Gastrocnemius medialis (tissue), 4 donors: ENCODE measurements at regions not wholly inside any gene's neighbourhood (a gene's known extent, or its start where the extent isn't known, plus 50 kb on each side); places are given as distances from the start of the nearest gene placed in this dataset.
"Not testable (repeated sequence)": the region's sequence is repeated elsewhere in the genome, so short reads cannot be mapped to it uniquely, and the experiment has no call there.

ENCODE experiments used
- POLR2A ChIP-seq, 2 donors: fragments of 450-650 bp; IDR thresholded peaks; one replicate each; pipeline ENCODE4 v1.6.1; 2017; ENCODE audit warnings: antibody characterized with exemption in 2 of 2, mild to moderate bottlenecking in 2 of 2, moderate library complexity in 2 of 2
- TF ChIP-seq, protein P1 (sequence below), 5 experiments: fragments of 450-650 bp in 3 of 5; fragments of 200-600 bp in 2 of 5; sonication (generic) in 2 of 5; IDR thresholded peaks in 4 of 5; conservative IDR thresholded peaks in 1 of 5; 1 replicate in 4 of 5; 2 replicates in 1 of 5; pipeline ENCODE4 v1.5.1; 2016 to 2019; ENCODE audit warnings: antibody characterized with exemption in 5 of 5, mild to moderate bottlenecking in 3 of 5, moderate library complexity in 3 of 5

GRCh38 chr2:116829543-116829942 lies 984.9 kb upstream of the DDX18 start:
- TF ChIP-seq, protein P1, sequence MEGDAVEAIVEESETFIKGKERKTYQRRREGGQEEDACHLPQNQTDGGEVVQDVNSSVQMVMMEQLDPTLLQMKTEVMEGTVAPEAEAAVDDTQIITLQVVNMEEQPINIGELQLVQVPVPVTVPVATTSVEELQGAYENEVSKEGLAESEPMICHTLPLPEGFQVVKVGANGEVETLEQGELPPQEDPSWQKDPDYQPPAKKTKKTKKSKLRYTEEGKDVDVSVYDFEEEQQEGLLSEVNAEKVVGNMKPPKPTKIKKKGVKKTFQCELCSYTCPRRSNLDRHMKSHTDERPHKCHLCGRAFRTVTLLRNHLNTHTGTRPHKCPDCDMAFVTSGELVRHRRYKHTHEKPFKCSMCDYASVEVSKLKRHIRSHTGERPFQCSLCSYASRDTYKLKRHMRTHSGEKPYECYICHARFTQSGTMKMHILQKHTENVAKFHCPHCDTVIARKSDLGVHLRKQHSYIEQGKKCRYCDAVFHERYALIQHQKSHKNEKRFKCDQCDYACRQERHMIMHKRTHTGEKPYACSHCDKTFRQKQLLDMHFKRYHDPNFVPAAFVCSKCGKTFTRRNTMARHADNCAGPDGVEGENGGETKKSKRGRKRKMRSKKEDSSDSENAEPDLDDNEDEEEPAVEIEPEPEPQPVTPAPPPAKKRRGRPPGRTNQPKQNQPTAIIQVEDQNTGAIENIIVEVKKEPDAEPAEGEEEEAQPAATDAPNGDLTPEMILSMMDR (IDR thresholded peaks at IDR 0.05 in 4 of 5, conservative IDR thresholded peaks at IDR 0.05 in 1 of 5): not testable (repeated sequence)
- TF ChIP-seq POLR2A (IDR thresholded peaks at IDR 0.05): not testable (repeated sequence)
